ENCODE measurements at regions not wholly inside any gene's neighbourhood (a gene's known extent, or its start where the extent isn't known, plus 50 kb on each side); places are given as distances from the start of the nearest gene placed in this dataset.

DNA sequence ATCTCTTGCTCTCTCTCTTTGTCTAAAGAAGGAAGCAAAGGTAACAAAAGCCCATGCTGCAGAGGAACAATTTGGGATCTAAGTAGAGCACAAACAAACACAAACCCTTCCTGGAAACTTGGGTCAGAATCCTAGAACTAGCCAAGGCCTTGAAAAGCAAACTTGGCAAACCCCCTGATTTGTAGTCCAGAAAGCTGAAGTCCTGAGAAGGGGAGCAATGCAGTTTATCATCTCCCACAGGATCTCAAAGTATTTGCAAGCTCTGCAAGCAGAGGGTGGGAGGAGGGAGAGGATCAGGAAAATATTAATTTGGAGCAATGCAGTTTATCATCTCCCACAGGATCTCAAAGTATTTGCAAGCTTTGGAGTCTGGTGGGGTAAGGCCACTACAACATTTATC is 379.5 kb upstream of the FGF13 start:
- H3K27me3 Mint-ChIP-seq: peaks cover 23% of the 10 kb centered on the region
- H3K27ac Mint-ChIP-seq: no peak overlapping the region
- H3K4me3 Mint-ChIP-seq: no peak overlapping the region
- DNase-seq: no peak
- no peaks in the 10 kb centered on the region for H3K36me3 Mint-ChIP-seq (ENCODE audit: low read depth)
- H3K9me3 Mint-ChIP-seq: no peaks in the 10 kb centered on the region
- no peaks in the 10 kb centered on the region for H3K4me1 Mint-ChIP-seq (ENCODE audit: low read depth)

DNA sequence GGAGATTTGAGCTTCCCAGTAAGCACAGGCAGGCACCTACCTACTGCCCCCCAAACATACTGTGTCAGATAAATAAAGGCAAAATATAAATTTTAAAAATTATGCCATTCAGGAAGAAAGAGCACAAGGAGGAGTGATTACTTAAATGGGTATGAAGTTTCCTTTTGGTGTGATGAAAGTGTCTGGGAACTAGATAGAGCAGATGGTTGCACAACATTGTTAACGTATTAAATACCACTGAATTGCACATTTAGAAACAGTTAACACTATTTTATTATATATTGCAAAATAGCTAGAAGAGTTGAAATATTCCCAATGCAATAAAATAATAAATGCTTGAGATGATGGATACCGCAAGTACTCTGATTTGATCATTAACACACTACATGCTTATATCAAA is 374.7 kb upstream of the FGF13 start:
- no peak for DNase-seq
- H3K4me3 Mint-ChIP-seq: no peak overlapping the region
- no peaks in the 10 kb centered on the region for H3K4me1 Mint-ChIP-seq (ENCODE audit: low read depth)
- no peaks in the 10 kb centered on the region for H3K36me3 Mint-ChIP-seq (ENCODE audit: low read depth)
- H3K9me3 Mint-ChIP-seq: no peaks in the 10 kb centered on the region
- peaks cover 14% of the 10 kb centered on the region for H3K27me3 Mint-ChIP-seq
- no peak overlapping the region for H3K27ac Mint-ChIP-seq

DNA sequence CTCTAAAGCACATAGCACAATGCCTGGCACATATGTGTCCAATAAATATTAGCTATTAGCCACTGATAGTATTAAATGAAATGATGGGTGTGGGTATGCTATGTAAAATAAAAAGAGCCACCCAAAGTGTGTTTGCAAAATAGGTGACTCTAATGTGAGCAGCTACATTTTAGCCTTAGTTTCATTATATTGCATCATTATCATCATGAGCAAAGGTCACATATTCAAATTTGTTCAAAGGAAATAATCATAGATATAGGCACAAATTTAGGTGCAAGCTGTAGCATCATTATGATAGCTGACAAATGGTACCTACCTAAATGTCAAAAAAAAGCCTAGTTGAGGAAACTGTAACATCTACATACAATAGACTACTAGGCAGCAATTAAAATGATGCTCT is 373.9 kb upstream of the FGF13 start:
- Mint-ChIP-seq H3K27me3 (peaks cover 12% of the 10 kb centered on the region), H3K4me1 (ENCODE audit: low read depth) (no peaks in the 10 kb centered on the region), H3K4me3 (no peak overlapping the region), H3K36me3 (ENCODE audit: low read depth) (no peaks in the 10 kb centered on the region), H3K27ac (no peak overlapping the region), H3K9me3 (no peaks in the 10 kb centered on the region)
- DNase-seq: no peak

DNA sequence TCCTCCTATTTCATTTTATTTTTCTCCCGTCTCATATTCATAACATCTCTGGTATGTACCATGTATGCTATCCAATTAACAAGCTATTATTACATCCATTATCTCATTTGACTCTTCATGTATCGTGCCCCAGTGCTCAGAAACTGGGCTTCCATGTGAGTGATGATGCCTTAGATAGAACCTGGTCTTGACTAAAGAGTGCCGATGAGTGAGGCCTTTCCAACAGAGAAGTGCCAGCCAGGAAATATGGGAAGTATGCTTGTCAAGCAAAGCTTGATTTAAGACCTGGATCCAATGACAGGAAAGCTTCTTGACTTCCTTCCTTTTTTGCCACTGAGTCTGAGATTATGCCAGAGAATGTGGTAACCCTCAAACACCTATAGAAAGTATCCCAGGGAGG is 371.7 kb upstream of the FGF13 start:
- Mint-ChIP-seq H3K4me3 (no peak overlapping the region), H3K9me3 (no peaks in the 10 kb centered on the region), H3K27ac (no peak overlapping the region), H3K27me3 (peaks cover 12% of the 10 kb centered on the region), H3K4me1 (ENCODE audit: low read depth) (no peaks in the 10 kb centered on the region), H3K36me3 (ENCODE audit: low read depth) (no peaks in the 10 kb centered on the region)
- DNase-seq: no peak

DNA sequence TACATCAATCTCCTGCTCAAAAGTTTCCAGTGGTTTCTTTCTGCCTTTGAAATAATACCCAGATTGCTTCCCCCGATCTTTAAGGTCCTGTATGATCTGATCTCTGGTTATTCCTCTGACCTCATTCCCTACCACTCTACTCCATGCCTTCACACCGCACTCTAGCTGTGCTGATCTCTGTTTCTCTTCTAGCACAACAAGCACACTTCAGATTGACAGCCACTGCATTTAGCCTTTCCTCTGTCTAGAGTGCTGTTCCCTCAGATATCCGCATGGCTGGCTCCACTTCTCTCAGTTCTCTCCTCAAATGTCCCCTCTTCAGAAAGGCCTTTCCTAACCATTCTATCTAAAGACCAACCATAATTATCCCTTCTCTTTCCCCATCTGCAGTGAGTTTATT is 370.4 kb upstream of the FGF13 start:
- no peak overlapping the region for H3K27ac Mint-ChIP-seq
- H3K36me3 Mint-ChIP-seq (ENCODE audit: low read depth): no peaks in the 10 kb centered on the region

DNA sequence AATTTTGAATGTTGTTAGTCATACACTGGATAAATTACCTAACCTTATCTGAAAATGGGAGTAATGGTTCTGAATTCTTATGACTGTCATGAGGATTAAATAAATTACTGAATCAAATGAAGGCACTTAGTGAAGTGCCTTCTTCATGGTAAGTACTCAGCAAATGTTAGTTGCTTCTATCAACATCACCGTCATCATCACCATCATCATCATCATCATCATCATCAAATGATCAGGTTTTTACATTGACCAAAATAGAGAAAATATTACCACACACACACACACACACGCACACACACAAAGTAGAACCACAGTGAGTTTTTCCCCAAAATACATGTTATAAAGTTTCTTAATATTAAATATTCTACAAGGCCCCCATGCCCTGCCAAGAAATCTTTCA is 368.3 kb upstream of the FGF13 start:
- Mint-ChIP-seq H3K4me1 (ENCODE audit: low read depth) (no peaks in the 10 kb centered on the region), H3K27me3 (peaks cover 15% of the 10 kb centered on the region), H3K27ac (no peak overlapping the region), H3K36me3 (ENCODE audit: low read depth) (no peaks in the 10 kb centered on the region), H3K9me3 (no peaks in the 10 kb centered on the region), H3K4me3 (no peak overlapping the region)
- no peak for DNase-seq

More for the DNA sequence above, 370.4 kb upstream of the FGF13 start:
- Mint-ChIP-seq H3K4me1 (ENCODE audit: low read depth) (no peaks in the 10 kb centered on the region), H3K27me3 (peaks cover 8% of the 10 kb centered on the region), H3K4me3 (no peak overlapping the region), H3K9me3 (no peaks in the 10 kb centered on the region)
- no peak for DNase-seq

DNA sequence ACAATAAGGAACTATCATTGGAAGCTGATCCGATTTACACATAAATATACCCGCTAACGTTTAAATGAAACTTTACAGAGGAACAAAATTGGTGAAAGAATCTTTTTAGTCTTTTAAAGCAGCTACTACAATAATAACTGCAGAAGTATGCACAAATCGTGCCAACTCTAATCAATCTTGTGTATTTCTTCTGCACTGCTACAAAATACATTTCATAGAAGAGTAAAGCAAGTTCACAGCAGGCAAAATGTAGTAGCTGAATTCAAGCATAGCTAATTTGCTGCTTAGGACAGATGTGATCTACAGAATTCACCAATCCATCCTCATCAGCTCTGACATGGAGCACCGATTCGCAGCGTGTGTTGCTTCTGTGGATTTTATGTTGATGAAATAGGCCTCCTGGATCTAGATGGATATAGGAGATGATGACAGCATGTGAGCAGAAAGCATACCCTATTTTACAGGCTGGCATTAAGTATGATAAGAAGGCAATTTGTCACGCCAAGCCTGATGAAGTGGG is 367.3 kb upstream of the FGF13 start:
- H3K27me3 Mint-ChIP-seq: peaks cover 18% of the 10 kb centered on the region
- no peak overlapping the region for H3K4me3 Mint-ChIP-seq
- no peaks in the 10 kb centered on the region for H3K4me1 Mint-ChIP-seq (ENCODE audit: low read depth)
- H3K36me3 Mint-ChIP-seq (ENCODE audit: low read depth): no peaks in the 10 kb centered on the region
- no peaks in the 10 kb centered on the region for H3K9me3 Mint-ChIP-seq
- DNase-seq: no peak
- H3K27ac Mint-ChIP-seq: no peak overlapping the region

DNA sequence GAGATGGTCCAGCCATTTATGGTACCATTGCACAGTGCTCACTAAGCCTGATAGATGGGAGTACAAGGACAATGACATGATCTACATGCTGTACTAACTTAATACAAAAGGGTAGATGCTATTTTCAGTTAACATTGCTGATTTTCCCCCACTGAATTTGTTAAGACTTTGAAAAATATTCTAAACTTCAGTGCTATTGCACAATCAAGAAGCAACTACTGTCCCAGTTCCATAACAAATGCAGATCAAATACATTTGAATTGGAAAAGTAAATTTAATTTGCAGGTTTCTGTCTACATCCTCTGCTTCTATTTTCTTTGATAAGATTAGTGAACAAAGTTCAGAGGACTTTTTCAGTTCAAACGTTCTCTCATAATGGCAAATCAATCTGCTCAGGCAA is 366.8 kb upstream of the FGF13 start:
- Mint-ChIP-seq H3K36me3 (ENCODE audit: low read depth) (no peaks in the 10 kb centered on the region), H3K27me3 (peaks cover 16% of the 10 kb centered on the region), H3K4me1 (ENCODE audit: low read depth) (no peaks in the 10 kb centered on the region), H3K9me3 (no peaks in the 10 kb centered on the region), H3K27ac (no peak overlapping the region), H3K4me3 (no peak overlapping the region)
- no peak for DNase-seq

- Mint-ChIP-seq H3K9me3 (no peaks in the 10 kb centered on the region), H3K36me3 (ENCODE audit: low read depth) (no peaks in the 10 kb centered on the region), H3K4me3 (no peak overlapping the region), H3K27me3 (peaks cover 16% of the 10 kb centered on the region), H3K4me1 (ENCODE audit: low read depth) (no peaks in the 10 kb centered on the region), H3K27ac (no peak overlapping the region)
- DNase-seq: no peak
These were observed 366.0 kb upstream of the FGF13 start for GRCh38 chrX:139077281-139078250.

- Mint-ChIP-seq H3K9me3 (no peaks in the 10 kb centered on the region), H3K36me3 (ENCODE audit: low read depth) (no peaks in the 10 kb centered on the region), H3K4me3 (no peak overlapping the region), H3K4me1 (ENCODE audit: low read depth) (peaks cover 4% of the 10 kb centered on the region), H3K27ac (no peak overlapping the region), H3K27me3 (peaks cover 33% of the 10 kb centered on the region)
- DNase-seq: no peak
These were observed 351.8 kb upstream of the FGF13 start for GRCh38 chrX:139063364-139063763.

DNA sequence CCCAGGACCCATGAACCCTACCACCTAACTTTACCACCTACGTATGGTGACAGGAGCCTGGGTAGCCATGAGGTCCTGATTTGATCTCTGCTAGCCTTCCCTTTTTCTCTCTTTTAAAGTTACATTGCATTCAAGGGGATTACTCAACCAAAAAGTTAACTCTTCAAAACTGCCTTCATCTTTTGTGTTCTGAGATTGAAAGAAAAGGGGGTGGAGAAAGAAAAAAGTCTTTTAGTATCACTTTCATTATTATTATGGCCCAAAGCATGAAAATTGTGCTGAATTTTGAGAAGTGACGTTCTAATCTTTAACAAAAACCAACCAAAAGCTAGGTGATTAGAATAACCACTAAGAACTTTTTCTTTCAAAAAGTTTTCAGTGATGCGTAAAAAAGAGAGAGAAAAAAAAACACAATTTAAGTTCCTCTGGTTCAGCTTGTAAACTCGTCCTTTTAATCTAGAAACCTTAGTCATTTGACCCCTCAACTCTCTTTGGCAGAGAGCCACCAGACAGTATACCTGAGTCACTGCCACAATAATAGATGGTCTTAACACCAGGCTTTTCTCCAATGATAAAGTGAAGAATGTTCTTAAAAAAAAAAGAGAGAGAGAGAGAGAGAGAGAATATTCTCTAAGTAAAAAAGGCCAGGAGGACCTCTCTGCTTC is 347.4 kb upstream of the FGF13 start:
- DNase-seq: no peak
- H3K9me3 Mint-ChIP-seq: no peaks in the 10 kb centered on the region
- peaks cover 34% of the 10 kb centered on the region for H3K27me3 Mint-ChIP-seq
- H3K4me3 Mint-ChIP-seq: no peak overlapping the region
- peaks cover 4% of the 10 kb centered on the region for H3K4me1 Mint-ChIP-seq (ENCODE audit: low read depth)
- H3K27ac Mint-ChIP-seq: no peak overlapping the region
- no peaks in the 10 kb centered on the region for H3K36me3 Mint-ChIP-seq (ENCODE audit: low read depth)

DNA sequence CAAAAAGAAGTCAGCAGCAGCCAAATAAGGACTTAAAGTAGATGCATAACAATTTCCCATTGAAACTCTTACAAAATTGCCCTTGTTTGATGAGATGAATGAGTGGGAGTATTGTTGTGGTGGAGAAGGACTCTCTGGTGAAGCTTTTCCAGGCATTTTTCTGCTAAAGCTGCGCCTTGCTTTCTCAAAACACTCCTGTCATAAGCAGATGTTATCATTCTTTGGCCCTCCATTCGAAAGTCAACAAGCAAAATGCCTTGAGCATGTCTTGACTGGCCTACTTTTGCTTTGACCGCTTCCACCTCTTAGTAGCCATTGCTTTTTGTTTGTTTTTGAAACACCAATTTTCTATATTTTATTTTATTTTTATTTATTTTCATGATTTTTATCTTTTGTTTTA is 340.9 kb upstream of the FGF13 start:
- H3K4me3 Mint-ChIP-seq: no peak overlapping the region
- H3K27ac Mint-ChIP-seq: no peak overlapping the region
- no peaks in the 10 kb centered on the region for H3K9me3 Mint-ChIP-seq
- no peaks in the 10 kb centered on the region for H3K36me3 Mint-ChIP-seq (ENCODE audit: low read depth)
- no peak for DNase-seq
- no peaks in the 10 kb centered on the region for H3K4me1 Mint-ChIP-seq (ENCODE audit: low read depth)
- peaks cover 34% of the 10 kb centered on the region for H3K27me3 Mint-ChIP-seq

GRCh38 chrX:139049465-139049864 is 337.9 kb upstream of the FGF13 start:
- Mint-ChIP-seq H3K27me3 (peaks cover 21% of the 10 kb centered on the region), H3K4me3 (no peak overlapping the region), H3K4me1 (ENCODE audit: low read depth) (no peaks in the 10 kb centered on the region), H3K36me3 (ENCODE audit: low read depth) (no peaks in the 10 kb centered on the region), H3K9me3 (no peaks in the 10 kb centered on the region), H3K27ac (no peak overlapping the region)
- DNase-seq: no peak

GRCh38 chrX:139044680-139045079 is 333.2 kb upstream of the FGF13 start:
- no peaks in the 10 kb centered on the region for H3K4me1 Mint-ChIP-seq (ENCODE audit: low read depth)

GRCh38 chrX:139039041-139039440 is 327.5 kb upstream of the FGF13 start:
- Mint-ChIP-seq H3K4me3 (no peak overlapping the region), H3K27ac (no peak overlapping the region), H3K27me3 (peaks cover 28% of the 10 kb centered on the region), H3K36me3 (ENCODE audit: low read depth) (no peaks in the 10 kb centered on the region), H3K9me3 (no peaks in the 10 kb centered on the region), H3K4me1 (ENCODE audit: low read depth) (no peaks in the 10 kb centered on the region)
- no peak for DNase-seq

More at GRCh38 chrX:139044680-139045079, 333.2 kb upstream of the FGF13 start:
- Mint-ChIP-seq H3K36me3 (ENCODE audit: low read depth) (no peaks in the 10 kb centered on the region), H3K27me3 (peaks cover 24% of the 10 kb centered on the region), H3K4me3 (no peak overlapping the region), H3K9me3 (no peaks in the 10 kb centered on the region), H3K27ac (no peak overlapping the region)
- no peak for DNase-seq
